ENCODE measurements at regions not wholly inside any gene's neighbourhood (a gene's known extent, or its start where the extent isn't known, plus 50 kb on each side); places are given as distances from the start of the nearest gene placed in this dataset.

- TF ChIP-seq EZH2phosphoT487 (IDR thresholded peaks at IDR 0.05; ENCODE audit: insufficient read depth, low read depth), result no peak
- no peak for TF ChIP-seq EZH2 (IDR thresholded peaks at IDR 0.05; ENCODE audit: insufficient read depth, poor library complexity, severe bottlenecking)
Measured at GRCh38 chr1:94743862-94744261, 76.3 kb upstream of the SLC44A3 start.
